OCI-LY1 (cell line): ENCODE measurements at regions not wholly inside any gene's neighbourhood (a gene's known extent, or its start where the extent isn't known, plus 50 kb on each side); places are given as distances from the start of the nearest gene placed in this dataset.

Experiments
- H2AFZ ChIP-seq: fragments of 200-600 bp; sonication (generic), shearing (Covaris generic); 2 replicates; pipeline ENCODE4 v1.6.0; 2014; ENCODE audit warnings: antibody characterized with exemption, mild to moderate bottlenecking, low read length
- H3F3A ChIP-seq: fragments of 200-600 bp; sonication (generic), shearing (Covaris generic); 2 replicates; pipeline ENCODE4 v1.6.0; 2014; ENCODE audit warnings: mild to moderate bottlenecking, antibody characterized with exemption, low read length, moderate library complexity; ENCODE audit not compliant: insufficient read depth
- H3K27ac ChIP-seq: fragments of 200-600 bp; sonication (generic); 2 replicates; pipeline ENCODE4 v1.5.1; 2014; ENCODE audit warnings: low read length, mixed run types, mild to moderate bottlenecking, low read depth; ENCODE audit not compliant: poor library complexity, severe bottlenecking
- H3K27me3 ChIP-seq: fragments of 200-600 bp; sonication (generic); 2 replicates; pipeline ENCODE4 v1.6.0; 2014; ENCODE audit warnings: antibody characterized with exemption, mild to moderate bottlenecking, low read length, moderate library complexity; ENCODE audit not compliant: insufficient read depth
- H3K36me3 ChIP-seq: fragments of 200-600 bp; sonication (generic); 2 replicates; pipeline ENCODE4 v1.6.1; 2014; ENCODE audit warnings: mild to moderate bottlenecking, antibody characterized with exemption, low read length, moderate library complexity, mixed read lengths; ENCODE audit not compliant: insufficient read depth
- H3K4me1 ChIP-seq: fragments of 200-600 bp; sonication (generic); 2 replicates; pipeline ENCODE4 v1.5.1; 2014; ENCODE audit warnings: mild to moderate bottlenecking, low read length, moderate library complexity; ENCODE audit not compliant: insufficient read depth, severe bottlenecking
- H3K4me2 ChIP-seq: fragments of 200-600 bp; sonication (generic), shearing (Covaris generic); 2 replicates; pipeline ENCODE4 v1.6.1; 2014; ENCODE audit warnings: low read length
- H3K4me3 ChIP-seq: fragments of 200-600 bp; sonication (generic); 2 replicates; pipeline ENCODE4 v1.5.1; 2014; ENCODE audit warnings: low read length, low read depth, mild to moderate bottlenecking, mixed read lengths; ENCODE audit not compliant: poor library complexity, severe bottlenecking
- H3K79me2 ChIP-seq: fragments of 200-600 bp; shearing (Covaris generic); 2 replicates; pipeline ENCODE4 v1.6.1; 2016; ENCODE audit warnings: mixed run types, low read length, mixed read lengths; ENCODE audit not compliant: insufficient read depth
- H3K9ac ChIP-seq: fragments of 200-600 bp; sonication (generic), shearing (Covaris generic); 2 replicates; pipeline ENCODE4 v1.6.1; 2014; ENCODE audit warnings: mild to moderate bottlenecking, low read length, mixed read lengths
- H3K9me2 ChIP-seq: fragments of 200-600 bp; sonication (generic), shearing (Covaris generic); 2 replicates; pipeline ENCODE4 v1.6.1; 2014; ENCODE audit warnings: low read depth, mild to moderate bottlenecking, low read length, mixed read lengths
- H3K9me3 ChIP-seq: fragments of 200-600 bp; shearing (Covaris generic); 2 replicates; pipeline ENCODE4 v1.6.1; 2014; ENCODE audit warnings: low read length, mixed read lengths
- H4K20me1 ChIP-seq: fragments of 200-600 bp; sonication (generic), shearing (Covaris generic); 2 replicates; pipeline ENCODE4 v1.6.0; 2016; ENCODE audit warnings: mild to moderate bottlenecking, low read length; ENCODE audit not compliant: insufficient read depth
- EZH2 ChIP-seq: fragments of 200-600 bp; sonication (generic), shearing (Covaris generic); IDR thresholded peaks from 2 replicates; pipeline ENCODE4 v1.8.0; 2017; ENCODE audit warnings: borderline replicate concordance, mixed run types, mild to moderate bottlenecking, antibody characterized with exemption, low read length, moderate library complexity, mixed read lengths
- TF ChIP-seq, protein P1 (sequence below): fragments of 200-600 bp; sonication (generic), shearing (Covaris generic); IDR thresholded peaks from 2 replicates; pipeline ENCODE4 v1.5.1; 2017; ENCODE audit warnings: mild to moderate bottlenecking, antibody characterized with exemption, low read length, moderate library complexity, mixed read lengths

DNA sequence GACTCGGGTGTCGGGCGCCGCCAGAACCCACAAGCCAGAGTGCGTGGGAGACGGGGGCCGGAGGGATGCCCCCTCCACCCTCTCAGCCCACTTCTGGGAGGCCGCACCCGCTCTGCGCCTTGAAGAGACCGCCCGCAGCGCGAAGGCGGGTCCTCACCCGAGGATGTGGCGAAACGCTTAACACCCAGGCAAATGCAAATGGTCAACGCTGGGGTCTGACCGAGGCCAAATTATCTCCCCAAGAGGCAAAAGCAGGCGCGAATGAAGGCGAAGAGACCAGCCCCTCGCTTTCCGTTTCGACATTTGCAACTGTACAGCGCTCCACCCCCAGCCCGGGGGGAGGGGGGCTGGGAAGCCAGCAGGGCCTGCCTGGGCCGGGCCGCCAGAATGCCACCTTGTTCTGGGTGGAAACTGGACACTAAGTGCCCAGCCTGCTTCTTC lies 137.7 kb upstream of the ZIC3 start:
- no peaks in the 10 kb centered on the region for H3K9me2 ChIP-seq
- H3K27me3 ChIP-seq, result no peaks in the 10 kb centered on the region
- TF ChIP-seq, protein P1, sequence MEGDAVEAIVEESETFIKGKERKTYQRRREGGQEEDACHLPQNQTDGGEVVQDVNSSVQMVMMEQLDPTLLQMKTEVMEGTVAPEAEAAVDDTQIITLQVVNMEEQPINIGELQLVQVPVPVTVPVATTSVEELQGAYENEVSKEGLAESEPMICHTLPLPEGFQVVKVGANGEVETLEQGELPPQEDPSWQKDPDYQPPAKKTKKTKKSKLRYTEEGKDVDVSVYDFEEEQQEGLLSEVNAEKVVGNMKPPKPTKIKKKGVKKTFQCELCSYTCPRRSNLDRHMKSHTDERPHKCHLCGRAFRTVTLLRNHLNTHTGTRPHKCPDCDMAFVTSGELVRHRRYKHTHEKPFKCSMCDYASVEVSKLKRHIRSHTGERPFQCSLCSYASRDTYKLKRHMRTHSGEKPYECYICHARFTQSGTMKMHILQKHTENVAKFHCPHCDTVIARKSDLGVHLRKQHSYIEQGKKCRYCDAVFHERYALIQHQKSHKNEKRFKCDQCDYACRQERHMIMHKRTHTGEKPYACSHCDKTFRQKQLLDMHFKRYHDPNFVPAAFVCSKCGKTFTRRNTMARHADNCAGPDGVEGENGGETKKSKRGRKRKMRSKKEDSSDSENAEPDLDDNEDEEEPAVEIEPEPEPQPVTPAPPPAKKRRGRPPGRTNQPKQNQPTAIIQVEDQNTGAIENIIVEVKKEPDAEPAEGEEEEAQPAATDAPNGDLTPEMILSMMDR, result no peak
- H4K20me1 ChIP-seq, result no peaks in the 10 kb centered on the region
- no peak overlapping the region for H3K4me2 ChIP-seq
- H3K4me1 ChIP-seq, result no peaks in the 10 kb centered on the region
- no peak overlapping the region for H3K9ac ChIP-seq
- H3K36me3 ChIP-seq, result no peaks in the 10 kb centered on the region
- H3K9me3 ChIP-seq, result no peaks in the 10 kb centered on the region
- H3K4me3 ChIP-seq, result no peak overlapping the region
- no peak overlapping the region for H2AFZ ChIP-seq
- H3F3A ChIP-seq, result no peaks in the 10 kb centered on the region
- no peak overlapping the region for H3K27ac ChIP-seq
- no peaks in the 10 kb centered on the region for H3K79me2 ChIP-seq

DNA sequence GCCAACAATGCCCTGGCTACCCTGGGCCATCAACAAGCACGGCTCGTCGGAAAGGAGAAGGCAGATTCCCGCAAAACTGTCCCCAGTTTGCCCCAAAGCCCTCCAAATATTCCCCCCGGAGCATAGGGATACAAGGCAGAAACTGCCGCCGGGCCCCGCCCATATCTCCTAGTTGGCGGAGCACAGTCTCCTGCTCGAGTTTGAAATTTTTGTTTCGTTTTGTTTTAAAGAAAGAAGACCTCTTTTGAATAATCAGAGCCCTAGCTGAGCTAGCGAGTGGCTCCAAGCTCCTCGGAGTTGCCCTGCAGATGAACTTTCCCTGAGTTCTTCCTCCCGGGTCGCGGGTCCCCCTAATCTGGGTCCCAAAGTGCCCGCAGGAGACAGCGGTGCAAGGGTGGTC lies 138.1 kb upstream of the ZIC3 start:
- no peak overlapping the region for H3K4me2 ChIP-seq
- no peak overlapping the region for H3K4me3 ChIP-seq
- H3K27me3 ChIP-seq, result no peaks in the 10 kb centered on the region
- H3K4me1 ChIP-seq, result no peaks in the 10 kb centered on the region
- no peak overlapping the region for H3K9ac ChIP-seq
- no peak overlapping the region for H2AFZ ChIP-seq
- no peaks in the 10 kb centered on the region for H4K20me1 ChIP-seq
- H3K9me2 ChIP-seq, result no peaks in the 10 kb centered on the region
- no peaks in the 10 kb centered on the region for H3K79me2 ChIP-seq
- H3K27ac ChIP-seq, result no peak overlapping the region
- TF ChIP-seq, protein P1, result no peak
- no peak for TF ChIP-seq EZH2
- no peaks in the 10 kb centered on the region for H3K36me3 ChIP-seq
- no peaks in the 10 kb centered on the region for H3F3A ChIP-seq
- H3K9me3 ChIP-seq, result no peaks in the 10 kb centered on the region

DNA sequence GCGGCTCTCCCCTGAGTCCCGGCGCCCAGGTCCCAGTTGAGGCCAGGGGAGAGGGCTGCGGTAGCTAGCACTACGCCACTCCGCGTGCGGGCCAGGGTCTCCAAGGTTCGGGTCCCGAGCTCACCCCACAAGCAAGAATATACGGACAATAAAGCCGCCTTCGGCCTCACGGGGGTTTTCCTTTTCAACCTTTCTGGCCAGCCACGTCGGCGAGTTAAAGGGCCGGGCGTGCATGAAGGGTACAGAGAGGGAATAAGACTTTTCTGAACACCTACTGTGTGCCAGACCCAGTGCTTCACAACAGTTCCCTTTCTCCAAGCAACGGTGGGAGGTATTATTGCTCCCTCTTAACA lies 138.5 kb upstream of the ZIC3 start:
- H3K36me3 ChIP-seq, result no peaks in the 10 kb centered on the region
- H3K79me2 ChIP-seq, result no peaks in the 10 kb centered on the region
- no peaks in the 10 kb centered on the region for H3K9me2 ChIP-seq
- H3K9ac ChIP-seq, result no peak overlapping the region
- H3K4me3 ChIP-seq, result no peak overlapping the region
- no peak overlapping the region for H2AFZ ChIP-seq
- TF ChIP-seq, protein P1, result no peak
- TF ChIP-seq EZH2, result no peak
- no peaks in the 10 kb centered on the region for H3K4me1 ChIP-seq
- H3K4me2 ChIP-seq, result no peak overlapping the region
- H3K27me3 ChIP-seq, result no peaks in the 10 kb centered on the region
- H3F3A ChIP-seq, result no peaks in the 10 kb centered on the region
- no peak overlapping the region for H3K27ac ChIP-seq
- H4K20me1 ChIP-seq, result no peaks in the 10 kb centered on the region
- no peaks in the 10 kb centered on the region for H3K9me3 ChIP-seq
